Liver (tissue), 3 donors: ENCODE measurements at regions not wholly inside any gene's neighbourhood (a gene's known extent, or its start where the extent isn't known, plus 50 kb on each side); places are given as distances from the start of the nearest gene placed in this dataset.

Experiments used
- ATF3 ChIP-seq: IDR thresholded peaks from 2 replicates; pipeline ENCODE4 v1.6.1; 2016; ENCODE audit warnings: antibody characterized with exemption
- CTCF ChIP-seq: fragments of 150-350 bp; IDR thresholded peaks from 2 replicates; pipeline ENCODE4 v1.5.1; 2017; ENCODE audit warnings: improper control_type of control experiment, low read depth, low read length; ENCODE audit not compliant: missing input control
- EGR1 ChIP-seq, 2 donors: IDR thresholded peaks; 2 replicates each; pipeline ENCODE4 v1.6.1; 2016 to 2018; ENCODE audit warnings: antibody characterized with exemption in 2 of 2, low read depth in 2 of 2
- GABPA ChIP-seq, 2 donors: IDR thresholded peaks in 1 of 2; conservative IDR thresholded peaks in 1 of 2; 2 replicates each; pipeline ENCODE4 v1.6.1; 2016; ENCODE audit warnings: antibody characterized with exemption in 2 of 2, mild to moderate bottlenecking in 1 of 2, moderate library complexity in 1 of 2
- JUND ChIP-seq, 2 donors: IDR thresholded peaks; 2 replicates each; pipeline ENCODE4 v1.6.1; 2016; ENCODE audit warnings: antibody characterized with exemption in 2 of 2
- MAX ChIP-seq: IDR thresholded peaks from 2 replicates; pipeline ENCODE4 v1.6.1; 2016; ENCODE audit warnings: antibody characterized with exemption
- RAD21 ChIP-seq, 2 donors: IDR thresholded peaks; 2 replicates each; pipeline ENCODE4 v1.6.1; 2016; ENCODE audit warnings: antibody characterized with exemption in 2 of 2, mild to moderate bottlenecking in 2 of 2
- REST ChIP-seq: IDR thresholded peaks from 2 replicates; pipeline ENCODE4 v1.6.1; 2016; ENCODE audit warnings: antibody characterized with exemption, mild to moderate bottlenecking
- SP1 ChIP-seq: IDR thresholded peaks from 2 replicates; pipeline ENCODE4 v1.6.1; 2018; ENCODE audit warnings: antibody characterized with exemption, mild to moderate bottlenecking
- TAF1 ChIP-seq: conservative IDR thresholded peaks from 2 replicates; pipeline ENCODE4 v1.6.1; 2016; ENCODE audit warnings: antibody characterized with exemption, mild to moderate bottlenecking
- YY1 ChIP-seq: IDR thresholded peaks from 2 replicates; pipeline ENCODE4 v1.6.1; 2016; ENCODE audit warnings: antibody characterized with exemption, mild to moderate bottlenecking
- ZBTB33 ChIP-seq: IDR thresholded peaks from 2 replicates; pipeline ENCODE4 v1.6.1; 2016; ENCODE audit warnings: antibody characterized with exemption
- donor health status: healthy.
- donor health status: healthy.

- TF ChIP-seq CTCF (no peak), YY1 (no peak), JUND (IDR thresholded peaks at IDR 0.05) (no peak), TAF1 (no peak), REST (no peak), MAX (no peak), RAD21 (IDR thresholded peaks at IDR 0.05) (no peak), SP1 (no peak), GABPA (IDR thresholded peaks at IDR 0.05 in 1 of 2, conservative IDR thresholded peaks at IDR 0.05 in 1 of 2) (no peak), EGR1 (IDR thresholded peaks at IDR 0.05; ENCODE audit: low read depth in 2 of 2) (no peak), ZBTB33 (no peak), ATF3 (no peak)
These were observed 91.4 kb upstream of the ATXN1 start for GRCh38 chr6:16852671-16853070.
